H7 (cell line): ENCODE measurements at regions not wholly inside any gene's neighbourhood (a gene's known extent, or its start where the extent isn't known, plus 50 kb on each side); places are given as distances from the start of the nearest gene placed in this dataset.
"Not testable (repeated sequence)": the region's sequence is repeated elsewhere in the genome, so short reads cannot be mapped to it uniquely, and the experiment has no call there.

Experiments
- DNase-seq: peaks from one replicate; pipeline ENCODE4 v3.0.0; 2012
- H3K27me3 ChIP-seq: 2 replicates; pipeline ENCODE4 v1.6.0; 2011; ENCODE audit warnings: mild to moderate bottlenecking, low read length; ENCODE audit not compliant: control insufficient read depth, insufficient read depth
- H3K36me3 ChIP-seq: replicated peaks from 2 replicates; pipeline ENCODE4 v1.5.1; 2011; ENCODE audit warnings: low read length; ENCODE audit not compliant: control insufficient read depth, insufficient read depth
- H3K4me3 ChIP-seq: 2 replicates; pipeline ENCODE4 v1.5.1; 2011; ENCODE audit warnings: low read depth, mild to moderate bottlenecking, control low read depth, low read length, moderate library complexity; ENCODE audit not compliant: insufficient read depth

DNA sequence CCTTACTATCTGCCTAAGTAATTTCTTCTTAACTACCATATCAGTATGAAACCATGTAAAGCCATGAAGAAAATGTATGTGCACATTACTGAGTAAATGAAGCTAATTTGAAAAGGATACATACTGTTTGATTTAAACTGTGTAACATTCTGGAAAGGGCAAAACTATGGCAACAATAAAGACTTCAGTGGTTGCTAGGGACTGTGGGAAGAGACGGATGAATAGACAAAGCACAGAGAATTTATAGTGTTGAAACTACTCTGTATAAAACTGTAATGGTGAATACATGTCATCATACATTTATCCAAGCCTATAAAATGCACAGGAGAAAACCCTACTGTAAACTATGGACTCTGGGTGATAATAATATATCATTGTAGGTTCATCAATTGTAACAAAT is 1103.7 kb upstream of the EPHA6 start:
- H3K27me3 ChIP-seq = no peaks in the 10 kb centered on the region
- DNase-seq = no peak
- H3K4me3 ChIP-seq = no peak overlapping the region
- H3K36me3 ChIP-seq = no peaks in the 10 kb centered on the region

DNA sequence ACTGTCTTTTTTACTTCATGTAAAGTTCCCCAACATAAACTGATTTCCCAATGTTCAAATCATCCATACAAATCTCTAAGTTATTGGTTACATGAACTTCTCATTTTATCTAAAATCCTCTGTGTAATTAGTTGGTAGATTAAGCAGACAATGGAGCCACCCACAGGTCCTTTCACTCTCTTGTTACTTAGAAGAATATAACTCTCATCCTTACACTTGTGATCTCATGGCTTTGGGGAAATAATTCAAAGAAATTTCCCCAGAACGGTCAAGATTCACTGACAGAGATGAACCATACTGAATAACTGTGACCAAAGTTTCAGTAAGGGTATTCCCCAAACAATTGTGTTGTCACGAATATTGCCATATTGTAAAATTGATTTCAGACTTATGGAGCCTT is 1102.6 kb upstream of the EPHA6 start:
- H3K4me3 ChIP-seq = no peak overlapping the region
- no peaks in the 10 kb centered on the region for H3K27me3 ChIP-seq
- no peaks in the 10 kb centered on the region for H3K36me3 ChIP-seq
- DNase-seq = no peak

DNA sequence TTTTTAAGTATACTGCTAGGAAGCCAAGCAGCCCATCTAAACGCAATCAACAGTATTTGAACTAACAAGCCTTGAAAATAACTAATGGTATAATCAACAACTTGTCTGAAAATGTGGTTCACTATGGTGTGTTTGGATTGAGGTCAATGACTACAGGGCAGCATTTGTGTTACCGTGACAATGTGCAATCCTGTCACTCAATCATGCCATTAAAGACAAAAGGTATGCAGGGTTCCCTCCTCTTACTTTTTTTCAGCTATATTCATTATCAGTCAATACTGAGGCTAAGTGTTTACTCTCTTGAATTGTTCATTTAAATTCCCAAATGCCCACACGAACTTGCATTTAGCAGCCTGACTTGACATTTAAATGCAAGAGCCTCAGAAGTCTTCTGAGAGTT is 1099.3 kb upstream of the EPHA6 start:
- Histone ChIP-seq H3K36me3 (no peaks in the 10 kb centered on the region), H3K27me3 (no peaks in the 10 kb centered on the region), H3K4me3 (no peak overlapping the region)
- DNase-seq = no peak

DNA sequence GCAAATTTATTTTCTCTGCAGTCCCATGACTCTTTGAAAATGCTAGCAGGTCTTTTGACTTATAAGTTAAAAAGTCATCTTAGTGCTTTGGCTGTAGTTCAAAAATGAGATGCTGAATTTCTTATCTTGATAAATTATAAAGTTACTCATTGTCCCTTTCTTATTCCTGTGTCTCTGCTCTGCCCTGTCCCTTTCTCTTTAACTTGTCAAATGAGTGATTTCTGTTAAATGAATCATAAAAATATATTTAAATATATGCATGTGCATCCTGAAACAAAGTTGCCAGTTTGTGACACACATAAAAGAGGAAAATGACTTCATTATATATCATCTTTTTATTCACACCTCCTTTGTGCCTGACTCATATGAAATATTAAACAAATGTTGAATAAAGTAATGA is 1097.3 kb upstream of the EPHA6 start:
- Histone ChIP-seq H3K27me3 (no peaks in the 10 kb centered on the region), H3K36me3 (no peaks in the 10 kb centered on the region), H3K4me3 (no peak overlapping the region)
- DNase-seq = no peak

DNA sequence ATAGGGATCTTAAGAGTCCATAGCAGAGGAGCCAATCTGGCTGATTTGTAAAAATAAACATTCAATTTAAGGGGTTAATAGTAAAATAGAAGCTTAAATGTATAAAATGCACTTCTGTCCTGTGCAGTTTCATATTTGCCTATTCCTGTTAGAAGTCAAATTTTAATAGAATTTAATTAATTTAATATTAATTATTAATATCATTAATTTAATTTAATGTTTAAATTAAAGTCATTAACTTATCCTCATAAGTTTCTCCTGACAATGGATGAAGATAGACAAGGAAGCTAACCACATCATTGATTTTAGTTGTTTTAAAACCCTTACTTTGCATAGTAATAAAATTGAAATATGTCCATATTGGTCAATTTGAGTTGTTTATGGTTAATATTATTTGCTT is 1096.2 kb upstream of the EPHA6 start:
- Histone ChIP-seq H3K36me3 (no peaks in the 10 kb centered on the region), H3K4me3 (no peak overlapping the region), H3K27me3 (no peaks in the 10 kb centered on the region)
- no peak for DNase-seq

DNA sequence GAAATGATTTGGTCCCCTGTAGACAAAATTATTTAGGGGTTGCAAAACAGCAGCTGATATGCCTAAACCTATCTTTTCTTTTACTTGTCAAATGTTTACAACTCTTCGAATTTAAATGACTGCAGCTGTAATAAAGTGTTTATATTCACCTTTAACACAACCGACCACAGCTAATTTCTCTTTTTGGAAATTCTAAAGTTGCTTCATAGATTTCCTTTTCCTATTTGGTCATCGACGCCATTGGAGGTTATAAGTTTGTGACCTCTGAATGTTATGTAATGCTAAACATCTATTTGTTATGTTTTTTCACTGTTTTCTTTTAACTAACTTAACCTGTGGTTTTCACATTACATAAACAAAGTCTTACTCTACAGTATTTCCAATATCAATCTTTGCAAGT is 1094.9 kb upstream of the EPHA6 start:
- no peaks in the 10 kb centered on the region for H3K36me3 ChIP-seq
- no peak overlapping the region for H3K4me3 ChIP-seq
- no peak for DNase-seq
- H3K27me3 ChIP-seq = no peaks in the 10 kb centered on the region

DNA sequence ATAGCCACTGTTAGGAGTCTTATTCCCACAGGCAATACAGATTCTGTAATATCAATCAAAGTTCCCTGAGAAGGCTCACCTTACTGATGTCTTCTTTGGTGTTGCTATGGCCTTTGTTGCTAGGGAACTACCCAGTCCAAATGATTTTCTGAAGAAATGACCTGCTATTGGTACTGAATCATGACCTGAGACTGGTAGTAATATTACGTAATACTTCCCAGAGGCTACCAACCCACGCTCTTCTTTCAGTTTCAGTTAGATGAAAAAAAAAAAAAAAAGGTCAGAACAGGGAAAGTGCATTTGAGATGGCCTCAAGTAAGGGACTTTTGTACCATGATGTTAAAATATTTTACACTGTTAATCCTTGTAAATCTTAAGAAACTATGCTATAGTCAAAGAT is 1092.5 kb upstream of the EPHA6 start:
- Histone ChIP-seq H3K27me3 (no peaks in the 10 kb centered on the region), H3K36me3 (no peaks in the 10 kb centered on the region), H3K4me3 (no peak overlapping the region)
- no peak for DNase-seq

DNA sequence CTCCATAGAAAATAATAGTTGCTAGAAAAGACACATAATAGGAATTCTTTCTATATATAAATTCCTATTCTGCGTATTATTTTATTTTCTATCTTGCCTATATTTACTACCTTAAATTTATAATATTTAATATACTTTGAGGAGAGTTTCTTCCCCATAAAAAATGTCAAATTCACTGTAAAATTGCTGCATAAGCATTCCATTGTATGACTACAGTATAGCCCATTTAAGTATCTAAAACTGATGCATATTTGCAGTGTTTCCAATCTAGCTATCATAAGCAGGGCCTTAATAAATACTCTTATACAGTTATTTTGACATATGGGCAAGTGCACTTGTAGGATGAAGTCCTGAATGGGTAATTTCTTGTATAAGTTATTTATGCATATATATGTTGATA is 1088.6 kb upstream of the EPHA6 start:
- H3K4me3 ChIP-seq = no peak overlapping the region
- H3K36me3 ChIP-seq = no peaks in the 10 kb centered on the region
- no peak for DNase-seq
- no peaks in the 10 kb centered on the region for H3K27me3 ChIP-seq

DNA sequence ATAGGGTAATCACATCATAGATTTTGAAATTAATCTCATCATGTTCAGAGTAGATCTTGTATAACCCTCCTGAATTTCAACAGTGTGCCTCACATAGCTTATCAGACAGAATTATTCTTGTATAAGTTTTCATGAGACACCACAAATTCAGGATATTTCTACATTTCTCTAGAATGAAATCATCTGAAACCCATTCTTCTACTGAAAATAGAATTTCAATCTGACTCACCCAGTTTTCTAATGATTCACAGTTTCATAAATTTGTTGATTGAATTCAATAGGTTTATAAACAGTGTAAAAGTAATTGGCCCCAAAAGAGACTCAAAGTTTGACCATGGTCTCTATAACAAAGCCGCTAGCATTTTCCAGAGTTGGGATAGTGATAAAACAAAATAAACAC is 1082.6 kb upstream of the EPHA6 start:
- Histone ChIP-seq H3K36me3 (no peaks in the 10 kb centered on the region), H3K4me3 (no peak overlapping the region), H3K27me3 (no peaks in the 10 kb centered on the region)
- no peak for DNase-seq

DNA sequence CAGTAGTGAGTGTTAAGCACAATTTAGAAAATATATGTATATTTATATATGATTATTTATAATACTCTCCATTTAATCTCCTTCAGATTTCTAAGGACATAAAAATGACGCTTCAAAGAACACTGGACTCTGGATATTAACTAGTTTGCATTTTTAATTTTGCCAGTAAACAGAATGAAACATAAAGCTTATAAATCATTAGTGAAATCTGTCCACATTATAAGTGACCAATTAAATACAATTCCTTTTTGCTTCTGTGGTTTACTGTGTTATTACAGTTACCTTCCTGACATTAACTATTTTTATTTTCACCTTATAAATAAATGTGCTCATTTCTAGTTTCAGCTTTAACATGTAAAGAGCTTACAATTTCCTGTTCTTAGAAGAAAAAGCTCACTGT is 1081.1 kb upstream of the EPHA6 start:
- Histone ChIP-seq H3K36me3 (no peaks in the 10 kb centered on the region), H3K4me3 (no peak overlapping the region)
- no peak for DNase-seq

DNA sequence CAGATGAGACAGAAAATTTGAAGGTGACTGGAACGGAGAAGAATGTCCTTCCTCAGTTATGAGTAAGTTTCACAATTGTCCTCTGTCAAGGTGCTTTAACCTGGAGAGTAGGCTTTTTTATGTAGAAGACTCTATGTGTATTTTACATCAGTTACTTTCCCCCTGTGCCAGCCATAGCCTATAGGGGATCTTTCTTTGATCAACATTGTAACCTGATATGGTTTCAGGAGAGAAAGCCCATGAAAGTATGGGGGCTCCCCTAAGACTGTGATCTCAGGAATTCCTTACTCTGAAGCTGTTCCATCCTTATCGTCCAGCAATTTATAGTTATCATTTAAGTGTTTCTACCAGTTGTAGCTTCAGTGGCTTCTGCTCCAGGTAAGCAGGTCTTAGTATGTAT is 1076.3 kb upstream of the EPHA6 start:
- no peaks in the 10 kb centered on the region for H3K27me3 ChIP-seq
- no peak overlapping the region for H3K4me3 ChIP-seq
- H3K36me3 ChIP-seq = no peaks in the 10 kb centered on the region
- DNase-seq = peak; percentile 14

More for the DNA sequence above, 1081.1 kb upstream of the EPHA6 start:
- no peaks in the 10 kb centered on the region for H3K27me3 ChIP-seq

DNA sequence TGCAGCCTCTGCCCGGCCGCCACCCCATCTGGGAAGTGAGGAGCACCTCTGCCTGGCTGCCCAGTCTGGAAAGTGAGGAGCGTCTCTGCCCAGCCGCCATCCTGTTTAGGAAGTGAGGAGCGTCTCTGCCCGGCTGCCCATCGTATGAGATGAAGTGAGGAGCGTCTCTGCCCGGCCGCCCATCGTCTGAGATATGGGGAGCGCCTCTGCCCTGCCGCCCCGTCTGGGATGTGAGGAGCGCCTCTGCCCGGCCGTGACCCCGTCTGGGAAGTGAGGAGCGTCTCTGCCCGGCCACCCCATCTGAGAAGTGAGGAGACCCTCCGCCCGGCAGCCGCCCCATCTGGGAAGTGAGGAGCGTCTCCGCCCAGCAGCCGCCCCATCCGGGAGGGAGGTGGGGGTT is 1069.5 kb upstream of the EPHA6 start:
- H3K4me3 ChIP-seq, H3K36me3 ChIP-seq, DNase-seq, H3K27me3 ChIP-seq: not testable (repeated sequence)

DNA sequence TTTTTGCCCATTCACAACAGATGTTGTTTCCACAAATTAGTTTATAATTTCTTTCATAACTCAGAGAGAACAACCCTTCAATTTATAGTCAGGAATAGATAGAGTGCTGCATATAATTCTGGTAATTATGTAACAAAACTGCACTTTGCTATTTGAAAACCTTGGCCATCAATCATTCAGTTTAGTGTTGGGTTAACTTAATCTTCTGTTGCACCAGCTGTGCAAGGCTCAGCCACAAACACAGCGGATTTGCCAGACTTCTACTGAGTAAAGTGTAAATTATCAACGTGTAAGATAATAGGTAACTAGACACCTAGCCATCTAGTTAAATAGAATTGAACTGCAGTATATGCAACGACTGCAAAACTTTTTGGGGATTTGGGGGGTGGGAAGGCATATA is 1064.3 kb upstream of the EPHA6 start:
- no peaks in the 10 kb centered on the region for H3K27me3 ChIP-seq
- no peak overlapping the region for H3K4me3 ChIP-seq
- no peak for DNase-seq
- H3K36me3 ChIP-seq = no peaks in the 10 kb centered on the region

DNA sequence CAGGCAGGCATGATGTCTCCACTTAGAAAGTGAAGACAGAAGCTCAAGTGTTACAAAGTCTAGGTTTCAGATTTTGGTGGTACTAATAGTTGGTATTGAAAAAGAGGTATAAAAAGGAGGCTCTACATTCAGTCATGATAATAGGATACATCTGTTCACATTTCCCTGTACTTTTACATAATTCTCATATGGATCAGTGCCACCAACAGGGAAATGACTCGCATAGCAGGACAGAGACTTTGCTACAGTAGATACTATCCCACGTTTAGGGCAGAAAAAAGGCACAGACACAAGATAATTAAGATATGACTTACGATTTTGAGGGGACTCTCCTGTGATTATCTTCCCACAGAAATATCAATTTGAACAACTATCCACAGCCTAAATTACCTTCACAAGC is 1062.9 kb upstream of the EPHA6 start:
- DNase-seq = no peak
- no peaks in the 10 kb centered on the region for H3K27me3 ChIP-seq
- no peak overlapping the region for H3K4me3 ChIP-seq
- no peaks in the 10 kb centered on the region for H3K36me3 ChIP-seq

DNA sequence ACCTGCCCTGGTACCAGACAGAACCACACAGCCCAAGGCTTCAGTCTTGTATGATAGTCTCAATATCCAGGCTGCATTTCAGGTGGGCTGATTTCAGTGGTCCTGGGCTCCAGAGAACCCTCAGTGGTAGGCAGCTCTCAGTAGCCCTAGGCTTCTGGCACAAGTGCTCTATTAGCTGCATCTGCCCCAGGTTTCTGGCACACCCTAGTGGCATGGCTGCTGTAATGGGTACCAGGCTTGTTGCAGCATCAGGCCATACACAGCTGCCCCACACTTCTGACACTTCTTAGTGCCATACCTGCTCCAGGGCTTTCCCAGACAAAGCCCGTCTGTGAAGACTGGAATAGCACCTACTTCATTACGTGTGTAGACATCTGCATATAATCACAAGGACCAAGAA is 1062.2 kb upstream of the EPHA6 start:
- Histone ChIP-seq H3K36me3 (no peaks in the 10 kb centered on the region), H3K27me3 (no peaks in the 10 kb centered on the region), H3K4me3 (no peak overlapping the region)
- DNase-seq = peak; percentile 6

DNA sequence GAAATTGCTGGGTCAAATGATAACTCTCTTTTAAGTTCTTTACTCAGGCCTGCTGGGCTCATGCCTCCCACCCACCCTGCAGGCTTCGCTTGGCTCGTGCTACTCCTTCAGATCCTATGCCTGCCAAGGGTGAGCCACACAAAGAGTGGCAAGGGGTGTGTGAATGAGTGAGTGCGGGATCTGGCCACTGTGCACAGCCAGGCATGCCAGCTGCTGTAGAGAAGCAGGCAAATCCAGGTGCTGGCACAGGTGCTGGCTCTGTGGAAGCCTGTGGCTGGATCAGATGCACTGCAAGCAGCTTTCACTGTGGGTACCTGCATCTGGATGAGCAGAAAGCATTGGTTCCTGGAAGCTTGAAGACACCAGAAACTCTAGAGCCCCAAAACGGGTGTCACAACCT is 1055.7 kb upstream of the EPHA6 start:
- no peaks in the 10 kb centered on the region for H3K36me3 ChIP-seq
- H3K4me3 ChIP-seq = no peak overlapping the region
- no peak for DNase-seq
- H3K27me3 ChIP-seq = no peaks in the 10 kb centered on the region
